Thyroid gland (tissue), 4 donors: ENCODE measurements at regions not wholly inside any gene's neighbourhood (a gene's known extent, or its start where the extent isn't known, plus 50 kb on each side); places are given as distances from the start of the nearest gene placed in this dataset.

Experiments
- DNase-seq, 2 donors: peaks; one replicate each; pipeline ENCODE4 v3.0.0-alpha.2; 2019
- H3K27ac ChIP-seq, 3 donors: fragments of 200-600 bp; sonication (generic); 1 replicate in 2 of 3; 2 replicates in 1 of 3; pipeline ENCODE4 v1.5.1; 2016 to 2019; ENCODE audit warnings: mild to moderate bottlenecking in 1 of 3, moderate library complexity in 1 of 3
- H3K27me3 ChIP-seq: fragments of 200-600 bp; sonication (generic); one replicate; pipeline ENCODE4 v1.5.1; 2019
- H3K36me3 ChIP-seq, 2 donors: fragments of 200-600 bp; sonication (generic); one replicate each; pipeline ENCODE4 v1.5.1; 2016 to 2019
- H3K4me1 ChIP-seq, 2 donors: fragments of 200-600 bp; sonication (generic); one replicate each; pipeline ENCODE4 v1.5.1; 2017 to 2019
- H3K4me3 ChIP-seq, 3 donors: fragments of 200-600 bp; sonication (generic); replicated peaks in 1 of 3; 1 replicate in 2 of 3; 2 replicates in 1 of 3; pipeline ENCODE4 v1.5.1; 2016; ENCODE audit warnings: mild to moderate bottlenecking in 1 of 3
- H3K9me3 ChIP-seq: fragments of 200-600 bp; sonication (generic); one replicate; pipeline ENCODE4 v1.5.1; 2017
- POLR2A ChIP-seq, 2 donors: fragments of 450-650 bp; IDR thresholded peaks; one replicate each; pipeline ENCODE4 v1.6.1; 2017; ENCODE audit warnings: antibody characterized with exemption in 2 of 2, mild to moderate bottlenecking in 2 of 2, moderate library complexity in 1 of 2
- WGBS, 2 donors: methylation state at CpG; one replicate each; pipeline ENCODE4 v1.1.5; 2017; 5-methylcytosine and 5-hydroxymethylcytosine counted together
- intact Hi-C: fragments of 100-400 bp; cut with DNase I; formaldehyde crosslinking; loops from one replicate; pipeline ENCODE4 v1.15.1; 2023
- TF ChIP-seq, protein P1 (sequence below), 6 experiments: fragments of 200-600 bp in 3 of 6; fragments of 450-650 bp in 3 of 6; sonication (generic) in 3 of 6; IDR thresholded peaks; one replicate each; pipeline ENCODE4 v1.5.1; 2016 to 2019; ENCODE audit warnings: antibody characterized with exemption in 6 of 6, mild to moderate bottlenecking in 2 of 6, inconsistent platforms in 1 of 6, moderate library complexity in 1 of 6

DNA sequence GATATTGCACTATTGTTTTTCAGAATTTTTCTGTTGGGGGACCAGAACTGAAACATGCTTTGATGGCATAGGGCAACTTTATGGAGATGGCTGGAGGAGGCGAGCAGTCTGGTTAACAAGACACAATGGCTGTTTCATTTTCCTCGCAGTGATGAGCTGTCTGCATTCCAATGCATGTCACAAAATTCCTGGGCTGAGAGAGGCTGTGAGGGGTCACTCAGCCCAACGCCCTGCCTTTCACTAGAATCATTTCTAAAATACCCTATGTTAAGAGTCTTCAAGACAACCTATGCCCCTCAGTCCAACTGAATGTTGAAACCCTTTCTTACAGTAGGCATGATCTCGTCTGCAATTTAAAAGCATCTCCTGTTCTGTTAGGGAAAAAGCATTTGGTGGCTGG lies 1090.0 kb downstream of the BCL11A start:
- Histone ChIP-seq H3K4me1 (no peaks in the 10 kb centered on the region), H3K36me3 (no peaks in the 10 kb centered on the region), H3K27ac (no peak overlapping the region), H3K4me3 (no peak overlapping the region), H3K9me3 (no peaks in the 10 kb centered on the region), H3K27me3 (no peaks in the 10 kb centered on the region)
- intact Hi-C loops = no loop called here
- 54 to 61% methylated on average over 4 of the region's 4 CpGs for WGBS, 2 donors
- TF ChIP-seq, protein P1, sequence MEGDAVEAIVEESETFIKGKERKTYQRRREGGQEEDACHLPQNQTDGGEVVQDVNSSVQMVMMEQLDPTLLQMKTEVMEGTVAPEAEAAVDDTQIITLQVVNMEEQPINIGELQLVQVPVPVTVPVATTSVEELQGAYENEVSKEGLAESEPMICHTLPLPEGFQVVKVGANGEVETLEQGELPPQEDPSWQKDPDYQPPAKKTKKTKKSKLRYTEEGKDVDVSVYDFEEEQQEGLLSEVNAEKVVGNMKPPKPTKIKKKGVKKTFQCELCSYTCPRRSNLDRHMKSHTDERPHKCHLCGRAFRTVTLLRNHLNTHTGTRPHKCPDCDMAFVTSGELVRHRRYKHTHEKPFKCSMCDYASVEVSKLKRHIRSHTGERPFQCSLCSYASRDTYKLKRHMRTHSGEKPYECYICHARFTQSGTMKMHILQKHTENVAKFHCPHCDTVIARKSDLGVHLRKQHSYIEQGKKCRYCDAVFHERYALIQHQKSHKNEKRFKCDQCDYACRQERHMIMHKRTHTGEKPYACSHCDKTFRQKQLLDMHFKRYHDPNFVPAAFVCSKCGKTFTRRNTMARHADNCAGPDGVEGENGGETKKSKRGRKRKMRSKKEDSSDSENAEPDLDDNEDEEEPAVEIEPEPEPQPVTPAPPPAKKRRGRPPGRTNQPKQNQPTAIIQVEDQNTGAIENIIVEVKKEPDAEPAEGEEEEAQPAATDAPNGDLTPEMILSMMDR (IDR thresholded peaks at IDR 0.05) = no peak
- no peak for TF ChIP-seq POLR2A (IDR thresholded peaks at IDR 0.05)
- DNase-seq = no peak

DNA sequence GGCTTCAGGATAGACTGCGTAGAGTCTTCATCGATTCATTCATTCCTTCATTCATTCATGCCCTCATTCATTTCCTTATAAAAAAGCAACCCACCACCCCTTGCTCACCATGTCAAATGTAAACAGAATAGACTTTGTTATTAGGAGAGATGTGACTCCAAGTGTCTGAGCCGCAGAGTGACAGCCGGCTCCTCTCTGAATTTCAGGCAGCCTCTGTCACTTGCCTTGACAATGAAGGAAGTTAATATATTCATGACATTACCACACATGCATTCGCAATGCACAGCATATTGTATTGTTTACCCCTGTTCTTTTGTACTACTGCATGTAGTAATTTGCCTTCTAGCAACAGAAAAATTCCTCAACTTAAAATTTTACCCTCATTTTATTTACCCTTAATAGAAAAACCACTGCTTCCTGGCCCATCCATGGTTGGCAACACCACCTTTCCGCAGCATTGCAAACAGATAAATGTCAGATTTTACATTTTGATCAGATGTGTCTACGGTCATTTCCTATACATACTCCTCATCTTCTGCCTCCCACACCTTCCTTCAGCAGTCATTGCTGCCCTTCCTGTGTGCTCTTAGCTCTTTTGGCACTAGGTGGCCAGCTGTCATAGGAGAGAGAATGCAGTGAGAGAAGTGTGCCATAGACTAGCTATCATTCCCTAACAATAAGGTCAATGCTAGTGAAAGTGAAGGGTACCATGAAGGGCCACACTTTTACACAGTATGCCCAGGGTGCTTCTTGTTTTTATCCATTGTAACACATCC lies 1090.8 kb downstream of the BCL11A start:
- no peak for DNase-seq
- WGBS, 2 donors = 75 to 78% methylated on average over 7 of the region's 7 CpGs
- intact Hi-C loops = no loop called here

DNA sequence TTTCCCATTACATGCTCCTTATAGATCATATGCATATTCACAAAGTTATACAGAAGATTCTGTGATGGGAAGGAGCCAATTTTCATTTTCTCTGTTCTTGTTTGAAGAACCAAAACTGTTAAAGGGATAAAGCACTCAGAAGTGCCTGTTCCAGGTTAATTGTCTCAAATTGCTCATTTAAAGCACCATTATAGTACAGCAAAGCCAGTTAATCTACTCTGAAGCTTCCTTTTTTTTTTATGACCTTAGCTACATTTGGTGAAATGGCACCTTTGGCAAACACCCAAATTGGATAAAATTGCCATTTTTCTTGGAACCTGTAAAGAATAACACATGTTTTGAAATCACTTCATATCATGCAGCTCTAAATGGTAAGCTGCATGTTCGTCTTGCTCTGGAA lies 1092.3 kb downstream of the BCL11A start:
- Histone ChIP-seq H3K27me3 (no peaks in the 10 kb centered on the region), H3K27ac (no peak overlapping the region), H3K4me3 (no peak overlapping the region), H3K9me3 (no peaks in the 10 kb centered on the region), H3K4me1 (no peaks in the 10 kb centered on the region), H3K36me3 (no peaks in the 10 kb centered on the region)
- TF ChIP-seq, protein P1 (IDR thresholded peaks at IDR 0.05) = no peak
- TF ChIP-seq POLR2A (IDR thresholded peaks at IDR 0.05) = no peak
- intact Hi-C loops = no loop called here
- DNase-seq = no peak
- 63 to 65% methylated on average over 1 of the region's 1 CpG for WGBS, 2 donors

More for the DNA sequence above, 1090.8 kb downstream of the BCL11A start:
- H3K27ac ChIP-seq = no peak overlapping the region
- no peaks in the 10 kb centered on the region for H3K36me3 ChIP-seq
- no peaks in the 10 kb centered on the region for H3K9me3 ChIP-seq
- TF ChIP-seq, protein P1 (IDR thresholded peaks at IDR 0.05) = no peak
- TF ChIP-seq POLR2A (IDR thresholded peaks at IDR 0.05) = no peak
- no peaks in the 10 kb centered on the region for H3K4me1 ChIP-seq
- H3K27me3 ChIP-seq = no peaks in the 10 kb centered on the region
- H3K4me3 ChIP-seq = no peak overlapping the region

DNA sequence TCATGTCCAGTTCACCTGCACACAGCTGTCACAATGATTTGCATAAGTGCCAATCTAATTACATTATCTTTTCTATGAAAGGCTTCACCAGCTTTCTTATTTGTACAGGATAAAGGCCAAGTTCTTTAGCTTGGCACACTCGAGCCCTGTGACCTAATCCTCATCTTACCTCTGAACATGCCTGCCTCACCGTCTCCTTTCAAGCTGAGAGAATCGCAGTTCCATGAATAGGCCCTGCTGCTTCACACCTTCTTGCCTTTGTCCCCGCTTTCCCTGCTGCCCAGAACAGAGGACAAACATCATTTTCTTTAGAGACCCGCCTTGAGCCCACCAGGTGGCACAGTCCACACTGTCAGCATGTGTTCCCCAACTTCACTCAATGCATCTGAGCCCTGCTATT lies 1094.7 kb downstream of the BCL11A start:
- Histone ChIP-seq H3K36me3 (no peaks in the 10 kb centered on the region), H3K27me3 (no peaks in the 10 kb centered on the region), H3K27ac (no peak overlapping the region), H3K4me3 (no peak overlapping the region), H3K9me3 (no peaks in the 10 kb centered on the region), H3K4me1 (no peaks in the 10 kb centered on the region)
- WGBS, 2 donors = 58 to 64% methylated on average over 5 of the region's 5 CpGs
- no peak for DNase-seq
- TF ChIP-seq POLR2A (IDR thresholded peaks at IDR 0.05) = no peak
- TF ChIP-seq, protein P1 (IDR thresholded peaks at IDR 0.05) = no peak
- intact Hi-C loops = no loop called here

DNA sequence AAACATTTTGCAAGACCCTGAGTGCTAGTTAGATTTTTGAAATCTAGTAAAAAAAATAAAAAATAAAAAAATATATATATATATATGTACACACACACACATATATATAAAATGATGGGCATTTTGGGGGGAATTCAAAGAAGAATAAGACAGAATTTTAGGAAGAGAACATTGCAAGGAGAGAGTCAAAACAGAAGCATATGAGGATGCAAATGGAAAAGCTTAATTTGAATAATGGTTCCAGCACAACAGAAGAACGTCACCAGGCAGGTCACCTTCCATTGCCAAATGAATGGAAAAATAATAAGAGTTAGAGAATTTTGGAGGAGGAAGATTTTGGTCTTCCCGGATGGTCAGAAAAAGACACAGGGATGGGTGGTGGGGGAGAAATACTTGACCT lies 1097.2 kb downstream of the BCL11A start:
- intact Hi-C loops = no loop called here
- TF ChIP-seq, protein P1 (IDR thresholded peaks at IDR 0.05) = no peak
- no peak for TF ChIP-seq POLR2A (IDR thresholded peaks at IDR 0.05)
- H3K4me1 ChIP-seq = no peaks in the 10 kb centered on the region
- no peak overlapping the region for H3K27ac ChIP-seq
- H3K9me3 ChIP-seq = no peaks in the 10 kb centered on the region
- H3K36me3 ChIP-seq = no peaks in the 10 kb centered on the region
- H3K27me3 ChIP-seq = no peaks in the 10 kb centered on the region
- no peak for DNase-seq
- 83 to 86% methylated on average over 2 of the region's 2 CpGs for WGBS, 2 donors
- H3K4me3 ChIP-seq = no peak overlapping the region
